MM.1S (cell line): ENCODE measurements at regions not wholly inside any gene's neighbourhood (a gene's known extent, or its start where the extent isn't known, plus 50 kb on each side); places are given as distances from the start of the nearest gene placed in this dataset.
"Not testable (repeated sequence)": the region's sequence is repeated elsewhere in the genome, so short reads cannot be mapped to it uniquely, and the experiment has no call there.

ENCODE experiments used
- DNase-seq: peaks from one replicate; pipeline ENCODE4 v3.0.0-alpha.2; 2015
- H2AFZ ChIP-seq: fragments of 300-600 bp; sonication (generic); 2 replicates; pipeline ENCODE4 v1.6.0; 2016; ENCODE audit warnings: antibody characterized with exemption, low read length
- H3F3A ChIP-seq: fragments of 300-600 bp; sonication (generic); 2 replicates; pipeline ENCODE4 v1.6.1; 2016; ENCODE audit warnings: mild to moderate bottlenecking, antibody characterized with exemption, low read length, moderate library complexity, mixed read lengths; ENCODE audit not compliant: insufficient read depth
- H3K27ac ChIP-seq: fragments of 300-600 bp; sonication (generic); 2 replicates; pipeline ENCODE4 v1.5.1; 2016; ENCODE audit warnings: mild to moderate bottlenecking, low read length
- H3K27me3 ChIP-seq: fragments of 300-600 bp; sonication (generic); replicated peaks from 2 replicates; pipeline ENCODE4 v1.6.0; 2016; ENCODE audit warnings: low read length; ENCODE audit not compliant: insufficient read depth
- H3K36me3 ChIP-seq: fragments of 300-600 bp; sonication (generic); replicated peaks from 2 replicates; pipeline ENCODE4 v1.6.1; 2016; ENCODE audit warnings: mild to moderate bottlenecking, low read length, mixed read lengths; ENCODE audit not compliant: insufficient read depth
- H3K4me1 ChIP-seq: fragments of 300-600 bp; sonication (generic); 2 replicates; pipeline ENCODE4 v1.6.1; 2016; ENCODE audit warnings: low read length, mixed read lengths
- H3K4me2 ChIP-seq: fragments of 300-600 bp; sonication (generic); 2 replicates; pipeline ENCODE4 v1.6.0; 2016; ENCODE audit warnings: low read depth, low read length
- H3K4me3 ChIP-seq: fragments of 300-600 bp; sonication (generic); 2 replicates; pipeline ENCODE4 v1.5.1; 2016; ENCODE audit warnings: low read length, mixed read lengths
- H3K79me2 ChIP-seq: fragments of 300-600 bp; sonication (generic); 2 replicates; pipeline ENCODE4 v1.6.1; 2016; ENCODE audit warnings: mixed run types, low read length, mixed read lengths
- H3K9ac ChIP-seq: fragments of 300-600 bp; sonication (generic); 2 replicates; pipeline ENCODE4 v1.6.1; 2016; ENCODE audit warnings: low read length, mixed read lengths
- H3K9me2 ChIP-seq: fragments of 300-600 bp; sonication (generic); replicated peaks from 2 replicates; pipeline ENCODE4 v1.6.1; 2016; ENCODE audit warnings: mild to moderate bottlenecking, low read length, mixed read lengths; ENCODE audit not compliant: insufficient read depth
- H3K9me3 ChIP-seq: fragments of 300-600 bp; sonication (generic); replicated peaks from 2 replicates; pipeline ENCODE4 v1.6.1; 2016; ENCODE audit warnings: mild to moderate bottlenecking, low read length, mixed read lengths; ENCODE audit not compliant: insufficient read depth
- H4K20me1 ChIP-seq: fragments of 300-600 bp; sonication (generic); 2 replicates; pipeline ENCODE4 v1.6.1; 2016; ENCODE audit warnings: mild to moderate bottlenecking, low read length, moderate library complexity, mixed read lengths; ENCODE audit not compliant: insufficient read depth
- EZH2 ChIP-seq: fragments of 300-600 bp; sonication (generic); optimal IDR thresholded peaks from 2 replicates; pipeline ENCODE3; 2017; ENCODE audit warnings: low read depth, mild to moderate bottlenecking, antibody characterized with exemption, low read length, mixed read lengths
- EZH2phosphoT487 ChIP-seq: fragments of 300-600 bp; sonication (generic); IDR thresholded peaks from 2 replicates; pipeline ENCODE4 v1.6.1; 2018; ENCODE audit warnings: antibody characterized with exemption, low read length
- TF ChIP-seq, protein P1 (sequence below): fragments of 300-600 bp; sonication (generic); IDR thresholded peaks from 2 replicates; pipeline ENCODE4 v1.5.1; 2016; ENCODE audit warnings: antibody characterized with exemption, low read length, mixed read lengths

DNA sequence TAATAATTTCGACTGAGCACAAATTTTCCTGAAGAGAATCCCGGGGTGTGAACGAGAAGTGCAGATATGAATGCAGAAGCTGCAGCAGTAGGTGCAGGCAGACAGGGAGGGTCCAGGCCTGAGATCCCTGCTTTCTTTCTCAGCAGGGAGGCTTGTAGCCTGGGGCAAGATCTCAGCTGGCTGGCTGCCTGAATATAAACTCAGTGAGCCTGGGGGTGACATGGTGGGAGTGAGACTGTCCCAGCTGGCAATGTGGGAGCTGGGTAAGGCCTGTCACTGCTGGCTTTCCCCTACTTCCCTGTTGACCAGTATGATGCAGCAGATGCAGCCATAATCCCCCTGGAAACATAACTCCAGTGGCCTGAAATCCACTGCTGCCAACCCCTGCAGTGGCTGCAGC is 325.2 kb downstream of the CETN3 start:
- Histone ChIP-seq H3F3A (no peaks in the 10 kb centered on the region), H3K9ac (no peak overlapping the region), H3K4me1 (no peaks in the 10 kb centered on the region), H3K27ac (no peak overlapping the region), H3K9me3 (no peaks in the 10 kb centered on the region), H3K9me2 (no peaks in the 10 kb centered on the region), H3K4me3 (no peak overlapping the region), H2AFZ (no peak overlapping the region), H3K4me2 (no peak overlapping the region), H3K79me2 (no peaks in the 10 kb centered on the region), H3K27me3 (no peaks in the 10 kb centered on the region), H3K36me3 (no peaks in the 10 kb centered on the region), H4K20me1 (no peaks in the 10 kb centered on the region)
- TF ChIP-seq EZH2 (no peak), EZH2phosphoT487 (no peak)
- TF ChIP-seq, protein P1, sequence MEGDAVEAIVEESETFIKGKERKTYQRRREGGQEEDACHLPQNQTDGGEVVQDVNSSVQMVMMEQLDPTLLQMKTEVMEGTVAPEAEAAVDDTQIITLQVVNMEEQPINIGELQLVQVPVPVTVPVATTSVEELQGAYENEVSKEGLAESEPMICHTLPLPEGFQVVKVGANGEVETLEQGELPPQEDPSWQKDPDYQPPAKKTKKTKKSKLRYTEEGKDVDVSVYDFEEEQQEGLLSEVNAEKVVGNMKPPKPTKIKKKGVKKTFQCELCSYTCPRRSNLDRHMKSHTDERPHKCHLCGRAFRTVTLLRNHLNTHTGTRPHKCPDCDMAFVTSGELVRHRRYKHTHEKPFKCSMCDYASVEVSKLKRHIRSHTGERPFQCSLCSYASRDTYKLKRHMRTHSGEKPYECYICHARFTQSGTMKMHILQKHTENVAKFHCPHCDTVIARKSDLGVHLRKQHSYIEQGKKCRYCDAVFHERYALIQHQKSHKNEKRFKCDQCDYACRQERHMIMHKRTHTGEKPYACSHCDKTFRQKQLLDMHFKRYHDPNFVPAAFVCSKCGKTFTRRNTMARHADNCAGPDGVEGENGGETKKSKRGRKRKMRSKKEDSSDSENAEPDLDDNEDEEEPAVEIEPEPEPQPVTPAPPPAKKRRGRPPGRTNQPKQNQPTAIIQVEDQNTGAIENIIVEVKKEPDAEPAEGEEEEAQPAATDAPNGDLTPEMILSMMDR: no peak
- DNase-seq: no peak

DNA sequence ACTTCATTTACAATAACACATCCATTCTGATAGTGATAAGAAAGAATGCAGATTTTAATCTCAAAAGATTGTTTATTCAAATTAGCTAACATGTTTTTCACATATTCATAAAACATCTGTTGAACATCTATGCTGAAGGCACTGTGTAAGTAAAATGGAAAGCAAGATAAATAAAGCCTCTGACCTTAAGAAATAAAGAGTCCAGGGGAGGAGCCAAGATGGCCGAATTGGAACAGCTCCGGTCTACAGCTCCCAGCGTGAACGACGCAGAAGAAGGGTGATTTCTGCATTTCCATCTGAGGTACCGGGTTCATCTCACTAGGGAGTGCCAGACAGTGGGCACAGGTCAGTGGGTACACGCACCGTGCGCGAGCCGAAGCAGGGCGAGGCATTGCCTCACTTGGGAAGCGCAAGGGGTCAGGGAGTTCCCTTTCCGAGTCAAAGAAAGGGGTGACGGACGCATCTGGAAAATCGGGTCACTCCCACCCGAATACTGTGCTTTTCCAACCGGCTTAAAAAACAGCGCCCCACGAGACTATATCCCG is 336.5 kb downstream of the CETN3 start:
- not testable (repeated sequence) for H3K27ac ChIP-seq, H3K9ac ChIP-seq

DNA sequence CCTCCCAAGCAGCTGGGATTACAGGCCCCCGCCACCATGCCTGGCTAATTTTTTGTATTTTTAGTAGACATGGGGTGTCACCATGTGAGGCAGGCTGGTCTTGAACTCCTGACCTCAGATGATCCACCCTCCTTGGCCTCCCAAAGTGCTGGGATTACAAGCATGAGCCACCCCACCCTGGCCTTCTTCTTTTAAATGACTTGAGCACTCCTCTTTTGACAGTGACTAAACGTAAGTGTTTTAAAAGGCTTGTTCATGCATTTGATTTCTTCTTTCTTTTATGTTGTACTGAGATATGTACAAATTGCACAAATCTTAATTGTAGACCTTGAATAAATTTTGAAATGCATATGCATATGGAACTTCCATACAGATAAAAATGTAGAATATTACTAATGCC is 337.9 kb downstream of the CETN3 start:
- DNase-seq: no peak
- H3K27ac ChIP-seq: no peak overlapping the region
- H3K79me2 ChIP-seq: no peaks in the 10 kb centered on the region
- no peaks in the 10 kb centered on the region for H3K4me1 ChIP-seq
- H3K9ac ChIP-seq: no peak overlapping the region
- TF ChIP-seq, protein P1: no peak
- TF ChIP-seq EZH2phosphoT487: no peak
- TF ChIP-seq EZH2: no peak
- no peak overlapping the region for H3K4me3 ChIP-seq
- H3K4me2 ChIP-seq: no peak overlapping the region
- H3K27me3 ChIP-seq: no peaks in the 10 kb centered on the region
- H2AFZ ChIP-seq: no peak overlapping the region
- H3K9me2 ChIP-seq: no peaks in the 10 kb centered on the region
- H3K36me3 ChIP-seq: no peaks in the 10 kb centered on the region
- no peaks in the 10 kb centered on the region for H4K20me1 ChIP-seq
- no peaks in the 10 kb centered on the region for H3F3A ChIP-seq
- no peaks in the 10 kb centered on the region for H3K9me3 ChIP-seq

More for the DNA sequence above, 336.5 kb downstream of the CETN3 start:
- not testable (repeated sequence) for H3K4me3 ChIP-seq, H3K9me3 ChIP-seq, H3K79me2 ChIP-seq, H3K4me2 ChIP-seq, H3K9me2 ChIP-seq, H3K36me3 ChIP-seq, H4K20me1 ChIP-seq, H3K4me1 ChIP-seq, H3K27me3 ChIP-seq, DNase-seq, H2AFZ ChIP-seq, H3F3A ChIP-seq

DNA sequence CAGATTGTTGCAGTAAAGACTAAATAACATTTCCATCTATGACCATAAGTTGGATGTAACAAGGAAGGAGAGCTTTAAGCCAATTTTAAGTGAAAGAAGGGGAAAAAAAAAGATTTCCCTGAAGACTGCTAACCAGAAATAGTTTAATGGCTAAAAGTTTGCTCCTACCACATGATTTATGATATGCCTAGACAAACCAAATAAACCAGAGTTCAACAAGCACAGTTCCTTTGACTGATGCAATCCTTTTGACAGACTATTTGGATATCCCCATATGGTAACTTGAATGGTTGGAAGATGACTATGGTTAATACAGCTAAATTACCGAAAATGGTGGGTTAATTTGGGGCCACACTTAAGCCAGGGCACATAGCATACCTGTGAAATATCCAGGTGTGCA is 338.5 kb downstream of the CETN3 start:
- Histone ChIP-seq H3K4me3 (no peak overlapping the region), H3K79me2 (no peaks in the 10 kb centered on the region), H3K4me1 (no peaks in the 10 kb centered on the region), H3K9me3 (no peaks in the 10 kb centered on the region), H3K9me2 (no peaks in the 10 kb centered on the region), H3K9ac (no peak overlapping the region), H3K36me3 (no peaks in the 10 kb centered on the region), H3F3A (no peaks in the 10 kb centered on the region), H4K20me1 (no peaks in the 10 kb centered on the region), H3K27ac (no peak overlapping the region), H3K4me2 (no peak overlapping the region), H2AFZ (no peak overlapping the region), H3K27me3 (no peaks in the 10 kb centered on the region)
- DNase-seq: no peak
- TF ChIP-seq, protein P1: no peak
- TF ChIP-seq EZH2phosphoT487 (no peak), EZH2 (no peak)
